Fibroblast of skin of abdomen (primary cell): ENCODE measurements at regions not wholly inside any gene's neighbourhood (a gene's known extent, or its start where the extent isn't known, plus 50 kb on each side); places are given as distances from the start of the nearest gene placed in this dataset.
"Not testable (repeated sequence)": the region's sequence is repeated elsewhere in the genome, so short reads cannot be mapped to it uniquely, and the experiment has no call there.

Source experiments
- DNase-seq: peaks from one replicate; pipeline ENCODE4 v3.0.0-alpha.2; 2013

DNA sequence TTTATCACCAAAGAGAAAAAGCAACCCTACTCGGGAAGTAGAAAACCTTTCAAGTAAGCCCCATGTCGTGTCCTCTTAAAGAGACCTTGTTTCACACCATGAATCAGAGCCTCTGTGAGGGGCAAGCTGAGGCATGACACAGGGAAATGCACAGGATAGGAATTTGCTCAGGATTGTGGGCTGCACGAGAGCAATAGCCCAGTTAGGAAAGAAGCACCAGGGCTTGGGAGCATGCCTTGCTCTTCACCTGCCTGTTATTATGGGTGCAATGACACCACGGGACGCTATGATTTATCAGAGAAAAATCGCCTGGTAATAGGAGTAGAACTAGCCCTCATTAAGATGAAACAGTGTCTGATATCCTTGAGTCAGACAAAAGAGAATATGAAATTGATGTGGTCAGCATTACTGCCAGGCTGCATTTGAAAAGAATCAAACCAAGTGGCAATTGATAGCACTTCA is 562.9 kb upstream of the NRP1 start:
- DNase-seq = peak; percentile 38

DNA sequence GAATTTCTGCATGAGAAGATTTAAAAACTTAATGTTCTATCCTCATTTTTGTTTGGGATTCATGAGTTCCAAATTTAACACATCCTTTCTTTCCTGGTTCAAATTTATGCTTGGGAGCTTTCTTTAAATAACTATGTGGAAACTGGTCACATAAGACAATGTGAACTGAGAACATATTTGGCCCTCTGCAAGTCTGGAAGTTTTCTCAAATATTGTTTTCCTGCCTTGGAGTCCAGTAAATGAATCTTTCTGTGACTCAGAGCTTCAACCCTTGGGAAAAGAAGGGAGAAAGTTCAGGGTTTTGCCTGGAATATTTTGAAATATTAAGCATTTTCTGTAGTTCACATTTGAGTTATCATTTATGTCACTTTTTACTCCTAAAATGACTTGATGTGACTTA is 559.0 kb upstream of the NRP1 start:
- DNase-seq = no peak

DNA sequence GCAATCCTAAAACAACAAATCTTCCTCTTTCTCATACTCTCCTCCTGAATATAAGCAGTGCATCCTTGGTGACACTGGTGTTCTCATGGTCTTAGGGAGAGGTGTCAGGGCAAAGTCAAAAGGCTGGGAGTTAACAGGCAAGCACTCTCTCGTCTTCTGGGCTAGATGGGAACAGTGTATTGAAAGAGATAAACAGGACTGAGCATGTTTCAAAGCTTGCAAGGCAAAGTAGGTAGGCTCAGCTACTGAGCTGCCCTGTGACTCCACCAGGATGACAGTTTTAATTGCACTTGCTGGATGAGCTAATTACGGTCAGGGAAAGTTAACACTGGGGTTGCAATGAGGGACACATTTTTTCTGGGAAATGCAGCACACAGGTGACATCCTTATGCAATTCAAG is 554.9 kb upstream of the NRP1 start:
- DNase-seq = no peak

DNA sequence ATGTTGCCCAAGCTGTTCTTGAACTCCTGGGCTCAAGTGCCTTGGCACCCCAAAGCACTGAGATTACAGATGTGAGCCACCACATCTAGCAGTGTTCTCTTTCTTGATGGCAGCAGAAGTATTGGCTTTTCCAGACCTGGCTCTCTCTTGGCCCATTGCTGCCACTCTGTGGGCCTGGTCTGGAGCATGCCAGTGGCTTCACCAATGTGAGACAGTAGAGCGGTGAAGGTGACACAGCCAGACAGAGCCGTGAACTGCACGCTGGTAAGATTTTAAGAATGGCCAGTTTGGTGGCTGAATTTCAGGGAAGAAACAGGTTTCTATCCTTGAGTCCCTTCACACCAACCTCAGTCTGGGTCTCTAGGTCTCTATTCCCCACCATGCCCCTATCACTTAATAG is 552.7 kb upstream of the NRP1 start:
- DNase-seq = no peak

- DNase-seq = no peak
Observed at GRCh38 chr10:33886299-33886698, 551.8 kb upstream of the NRP1 start.

DNA sequence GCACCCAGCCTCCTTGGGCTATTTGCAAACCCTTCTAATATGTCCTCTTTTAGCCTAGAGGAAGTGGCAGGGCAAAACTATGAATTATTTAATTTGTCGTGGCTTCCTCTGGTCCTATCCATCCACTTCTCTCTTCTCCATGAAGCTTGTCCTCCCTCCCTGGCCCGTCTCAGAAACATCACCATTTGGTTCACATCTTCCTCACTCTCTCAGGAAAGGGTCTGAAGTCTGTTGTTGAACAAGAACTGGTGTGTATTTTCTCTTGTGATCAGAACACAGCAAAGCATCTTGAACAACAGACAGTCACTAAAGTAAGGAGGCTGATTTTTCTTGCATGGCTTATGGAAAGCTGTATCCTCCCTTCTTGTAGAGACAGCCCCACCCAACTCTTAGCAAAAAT is 550.1 kb upstream of the NRP1 start:
- no peak for DNase-seq

DNA sequence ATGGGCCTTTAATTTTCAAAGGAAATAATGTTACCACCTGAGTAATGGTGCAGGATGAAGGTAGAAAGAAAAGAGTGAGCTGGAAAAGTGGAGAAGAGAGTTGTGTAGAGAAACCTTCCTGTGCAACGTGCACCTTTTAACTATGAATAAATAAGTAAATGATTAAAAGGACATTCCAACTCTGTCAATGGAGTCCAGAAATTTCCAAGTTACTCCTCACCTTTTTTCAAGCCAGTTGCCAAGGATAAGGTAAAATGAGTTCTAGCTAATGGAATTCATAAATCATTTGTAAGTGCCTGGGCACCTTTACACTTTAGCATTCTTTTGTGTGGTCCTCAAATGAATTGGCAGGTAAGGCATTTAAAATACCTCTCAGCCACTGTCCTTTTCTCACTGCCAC is 549.4 kb upstream of the NRP1 start:
- DNase-seq = no peak

- DNase-seq = no peak
Observed at GRCh38 chr10:33882996-33883395, 548.5 kb upstream of the NRP1 start.

DNA sequence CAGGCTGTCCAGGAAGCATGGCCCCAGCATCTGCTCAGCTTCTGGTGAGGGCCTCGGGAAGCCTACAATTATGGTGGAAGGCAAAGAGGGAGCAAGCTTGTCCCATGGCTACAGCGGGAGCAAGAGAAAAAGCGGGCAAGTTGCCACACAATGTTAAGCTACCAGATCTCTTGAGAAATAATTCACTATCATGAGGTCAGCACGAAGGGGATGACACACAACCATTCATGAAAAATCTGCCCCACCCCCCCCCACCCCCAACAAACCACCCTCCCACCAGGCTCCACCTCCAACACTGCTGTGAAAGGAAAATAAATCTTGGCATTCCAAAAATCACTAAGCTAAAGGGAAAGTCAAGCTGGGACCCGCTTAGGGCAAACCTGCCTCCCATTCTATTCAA is 545.8 kb upstream of the NRP1 start:
- DNase-seq = no peak

DNA sequence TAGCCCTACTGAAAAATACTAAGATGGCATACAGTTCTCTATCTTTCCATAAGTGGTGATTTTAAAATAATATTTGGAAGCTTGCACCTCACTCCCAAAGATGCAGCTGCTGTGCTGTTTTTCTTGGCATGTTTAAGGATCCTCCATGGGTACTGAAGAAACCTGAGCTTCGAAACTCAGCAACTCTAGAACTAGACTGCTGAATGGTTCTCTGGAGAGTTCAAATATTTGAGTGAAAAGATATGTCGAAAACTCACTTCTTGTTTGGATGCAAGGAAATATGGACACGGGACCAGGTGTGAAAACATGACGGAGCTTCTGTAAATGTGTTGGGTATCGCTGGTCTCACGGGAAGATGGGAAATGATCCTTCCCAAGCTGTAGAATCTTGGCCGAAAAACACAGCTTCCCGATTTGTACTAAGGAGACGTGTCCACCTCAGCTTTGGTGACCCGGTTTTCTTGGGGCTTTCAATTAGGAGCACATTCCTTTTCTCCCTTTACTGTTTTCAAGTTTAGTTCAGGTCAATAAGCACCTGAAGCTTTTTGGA is 543.8 kb upstream of the NRP1 start:
- DNase-seq = no peak

DNA sequence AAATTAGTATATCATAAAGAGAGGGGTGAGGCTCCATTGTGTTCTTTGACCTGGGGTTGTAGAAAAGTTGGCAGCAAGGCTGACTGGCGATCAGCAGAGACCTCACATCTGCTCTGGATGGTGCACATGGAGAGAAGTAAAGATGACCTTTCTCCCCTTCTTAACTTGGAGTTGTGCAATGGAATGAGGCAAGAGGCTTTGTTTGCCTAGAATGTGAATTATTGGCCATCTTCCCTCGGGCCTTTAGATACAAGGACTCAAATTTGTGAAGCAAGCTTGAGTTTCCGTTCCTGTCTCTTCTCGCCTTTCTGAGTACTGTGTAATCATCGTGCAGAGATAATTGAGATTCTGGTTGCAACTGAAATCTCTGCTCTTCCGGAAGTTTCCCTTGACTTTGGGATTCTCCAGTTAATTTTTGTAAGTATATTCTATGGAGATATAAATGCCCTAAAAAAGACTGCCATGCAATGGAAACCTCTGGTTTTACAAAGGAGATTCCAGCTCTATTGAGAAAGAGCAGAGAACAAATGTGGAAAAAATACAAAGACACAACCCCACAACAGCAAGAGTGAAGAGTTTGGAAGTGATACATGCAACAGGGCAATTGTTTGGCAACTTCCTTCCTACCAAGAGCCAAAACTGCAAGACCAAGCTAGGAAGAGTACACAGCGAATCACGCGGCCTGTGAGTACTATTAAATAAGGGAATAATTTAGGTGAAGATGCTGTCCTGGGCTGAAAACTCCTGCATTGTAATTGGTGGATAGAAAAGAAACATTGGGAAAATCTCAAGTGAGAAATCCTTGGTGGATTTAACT is 542.3 kb upstream of the NRP1 start:
- DNase-seq = no peak

DNA sequence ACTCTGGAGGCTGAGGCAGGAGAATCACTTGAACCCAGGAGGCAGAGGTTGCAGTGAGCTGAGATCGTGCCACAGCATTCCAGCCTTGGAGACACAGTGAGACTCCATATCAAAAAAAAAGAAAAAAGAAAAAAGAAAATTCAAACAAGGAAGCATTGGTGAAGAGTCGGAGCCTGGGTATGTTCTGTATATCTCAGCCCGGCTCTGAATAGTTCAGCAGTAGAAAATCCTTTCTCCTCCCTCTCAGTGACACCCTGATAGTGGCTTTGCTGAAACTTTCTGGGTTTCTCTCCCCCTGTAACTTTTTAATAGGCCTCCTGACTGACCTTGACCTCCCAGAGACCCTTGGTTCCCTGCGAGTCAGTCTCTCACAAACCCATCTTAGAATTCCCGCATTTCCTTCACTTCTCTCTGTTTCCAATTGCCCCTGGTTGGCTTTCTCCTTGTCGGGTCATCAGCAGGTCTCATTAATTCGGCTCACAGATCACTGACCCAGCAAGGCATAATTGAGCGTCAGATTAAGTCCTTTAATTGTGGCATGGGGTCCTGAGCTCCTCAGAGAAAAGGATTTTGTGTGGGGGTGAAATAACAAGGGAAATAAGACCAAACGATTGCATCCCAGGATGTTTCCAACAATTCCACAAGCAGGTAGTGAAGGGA is 541.6 kb upstream of the NRP1 start:
- no peak for DNase-seq

- no peak for DNase-seq
Observed at GRCh38 chr10:33871061-33871956, 536.8 kb upstream of the NRP1 start.

GRCh38 chr10:33869481-33869880 is 535.0 kb upstream of the NRP1 start:
- no peak for DNase-seq

DNA sequence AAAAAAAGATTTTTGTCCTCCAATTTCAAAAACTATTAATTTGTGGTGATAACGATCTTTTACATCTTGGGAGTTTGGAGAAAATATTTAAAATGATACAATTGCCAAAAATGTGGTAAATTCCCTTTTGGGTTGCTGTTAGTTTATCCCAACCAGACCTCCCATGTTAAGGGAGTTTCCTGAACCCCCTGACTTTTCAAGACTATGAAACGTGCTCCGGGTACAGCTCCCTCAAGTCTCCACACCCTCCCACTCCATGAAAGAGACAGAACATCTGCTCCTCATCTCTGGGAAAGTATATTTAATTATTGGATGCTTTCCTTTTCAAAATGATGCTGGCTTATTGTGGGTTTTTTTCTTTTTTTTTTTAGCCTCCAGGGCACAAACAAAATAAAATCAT is 534.6 kb upstream of the NRP1 start:
- DNase-seq = peak; percentile 34

DNA sequence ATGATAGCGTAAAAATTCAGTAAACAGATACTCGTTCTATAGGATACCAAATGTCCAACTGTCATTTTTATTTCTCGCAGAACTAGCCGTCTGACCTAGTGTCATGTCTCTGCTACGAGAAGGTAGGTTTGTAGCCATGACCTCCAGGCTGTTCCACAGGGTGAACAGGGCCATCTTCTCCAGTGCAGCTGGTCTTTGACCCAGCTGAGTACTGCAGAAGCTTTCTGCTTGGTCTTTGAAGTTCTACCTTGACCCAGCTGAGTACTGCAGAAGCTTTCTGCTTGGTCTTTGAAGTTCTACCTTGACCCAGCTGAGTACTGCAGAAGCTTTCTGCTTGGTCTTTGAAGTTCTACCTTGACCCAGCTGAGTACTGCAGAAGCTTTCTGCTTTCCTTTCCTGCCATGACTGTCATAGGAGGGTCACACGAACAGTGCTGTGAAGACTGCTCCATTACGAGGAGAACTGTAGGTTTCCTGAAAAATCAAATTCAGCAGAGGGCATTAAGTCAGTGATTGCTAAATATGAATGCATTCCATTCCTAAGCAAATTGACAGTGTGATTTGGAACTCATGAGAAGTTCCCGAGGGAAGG is 532.8 kb upstream of the NRP1 start:
- DNase-seq = not testable (repeated sequence)

DNA sequence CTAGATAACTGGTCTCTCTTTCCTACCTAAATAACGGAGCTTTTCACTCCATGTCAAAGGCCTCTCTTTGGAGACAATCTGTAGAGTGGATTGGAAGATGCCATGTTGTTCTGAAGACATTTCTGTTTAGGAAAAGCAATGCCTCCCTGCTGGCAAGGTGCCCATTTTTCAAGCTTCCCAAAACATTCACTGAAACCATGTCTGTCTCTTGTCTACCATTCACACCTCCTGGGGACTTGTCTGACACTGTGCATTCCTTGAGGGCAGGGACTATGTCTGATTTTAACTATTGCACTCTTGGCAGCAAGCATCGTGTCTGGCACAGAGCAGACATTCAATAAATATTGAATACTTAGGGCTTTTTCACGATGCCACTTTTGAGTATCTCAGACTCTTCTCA is 528.9 kb upstream of the NRP1 start:
- no peak for DNase-seq

- no peak for DNase-seq
Observed at GRCh38 chr10:33862536-33863105, 528.2 kb upstream of the NRP1 start.

DNA sequence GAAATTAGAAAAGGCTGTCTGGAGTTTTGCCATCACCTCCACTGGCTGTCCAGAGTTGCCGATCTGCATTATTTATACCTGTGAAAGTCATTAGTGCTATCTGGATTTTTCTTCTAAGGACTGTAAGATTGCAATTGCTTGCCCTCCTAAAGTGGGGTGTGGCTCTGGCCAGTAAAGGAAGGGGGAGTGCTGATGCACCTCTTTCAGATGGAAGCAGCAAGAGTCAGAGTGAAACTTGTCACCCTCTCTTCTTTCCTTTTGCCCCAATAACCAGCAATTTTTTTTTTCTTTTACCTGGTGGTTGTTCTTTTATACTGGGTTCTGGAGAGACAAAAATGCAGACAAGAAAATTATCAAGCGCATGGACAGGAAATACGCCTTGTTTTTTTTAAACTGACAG is 527.4 kb upstream of the NRP1 start:
- no peak for DNase-seq

DNA sequence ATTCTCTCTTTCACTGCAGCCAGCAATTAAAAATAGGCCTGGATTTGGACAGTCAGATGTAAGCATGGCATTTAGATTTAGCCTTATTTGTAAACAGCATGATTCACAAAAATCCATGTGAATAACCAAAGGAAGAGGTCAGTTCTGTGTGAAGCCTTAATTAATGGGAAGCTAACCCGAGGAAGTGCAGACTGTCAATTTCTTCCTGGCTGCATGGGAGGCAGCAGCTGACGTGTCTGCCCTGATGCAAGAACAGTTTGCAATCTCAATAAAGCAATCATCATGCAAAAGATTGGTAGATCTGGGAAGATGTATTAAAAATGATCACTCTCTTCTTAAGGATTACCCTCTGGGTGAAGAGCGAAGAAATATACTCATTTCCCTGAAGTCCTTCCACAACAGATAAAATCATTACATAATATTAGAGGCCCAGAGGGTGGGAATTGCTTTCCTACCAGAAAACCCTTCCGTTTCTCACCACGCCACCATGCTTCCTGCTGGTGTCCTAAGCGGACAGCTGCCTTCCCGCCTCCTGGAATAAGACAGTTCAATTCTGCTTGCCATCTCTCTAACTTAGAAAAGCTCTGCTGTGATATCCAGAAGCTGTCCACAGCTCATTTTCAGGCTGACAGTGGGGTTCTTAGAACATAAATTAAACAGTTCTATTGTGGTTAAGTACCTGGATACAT is 526.7 kb upstream of the NRP1 start:
- DNase-seq = no peak

DNA sequence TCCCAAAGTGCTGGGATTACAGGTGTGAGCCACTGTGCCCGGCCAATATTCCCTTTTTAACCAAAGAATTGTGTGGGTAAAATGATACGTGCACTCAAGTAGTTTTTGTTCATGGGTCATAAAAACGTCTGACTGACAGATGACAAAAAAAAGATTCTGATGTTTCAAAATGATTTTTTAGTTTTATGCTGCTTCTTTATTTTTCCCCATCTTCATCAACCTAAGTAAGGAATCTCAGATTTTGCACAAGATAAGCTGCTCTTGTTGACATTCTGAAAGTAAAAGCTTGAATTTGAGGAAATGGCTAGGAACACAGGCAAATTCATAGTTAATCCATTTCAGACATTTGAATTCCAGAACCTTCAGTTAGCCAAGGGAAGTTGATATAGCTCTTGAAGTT is 526.1 kb upstream of the NRP1 start:
- no peak for DNase-seq
